Epithelial cell of prostate (primary cell): ENCODE measurements at regions not wholly inside any gene's neighbourhood (a gene's known extent, or its start where the extent isn't known, plus 50 kb on each side); places are given as distances from the start of the nearest gene placed in this dataset.
"Not testable (repeated sequence)": the region's sequence is repeated elsewhere in the genome, so short reads cannot be mapped to it uniquely, and the experiment has no call there.

Source experiments
- DNase-seq: peaks from one replicate; pipeline ENCODE4 v3.0.0-alpha.2; 2011; ENCODE audit warnings: low read depth, low spot score
- H3K27ac ChIP-seq: fragments of 450-650 bp; 2 replicates; pipeline ENCODE4 v1.5.1; 2017; ENCODE audit warnings: mild to moderate bottlenecking

- H3K27ac ChIP-seq: no peak overlapping the region
- DNase-seq: no peak
These were observed 54.7 kb downstream of the ASCL1 start for GRCh38 chr12:103011974-103012763.

GRCh38 chr12:103012884-103013283 is 55.4 kb downstream of the ASCL1 start:
- H3K27ac ChIP-seq: no peak overlapping the region
- DNase-seq: no peak

GRCh38 chr12:103013741-103014300 is 56.3 kb downstream of the ASCL1 start:
- no peak for DNase-seq
- H3K27ac ChIP-seq: no peak overlapping the region

- no peak overlapping the region for H3K27ac ChIP-seq
- no peak for DNase-seq
These were observed 58.9 kb downstream of the ASCL1 start for GRCh38 chr12:103016381-103016780.

GRCh38 chr12:103020839-103021238 is 63.4 kb downstream of the ASCL1 start:
- DNase-seq: no peak
- H3K27ac ChIP-seq: no peak overlapping the region

- DNase-seq: no peak
These were observed 64.2 kb downstream of the ASCL1 start for GRCh38 chr12:103021538-103022218.

GRCh38 chr12:103024650-103025049 is 67.2 kb downstream of the ASCL1 start:
- H3K27ac ChIP-seq: no peak overlapping the region
- DNase-seq: no peak

More at GRCh38 chr12:103021538-103022218, 64.2 kb downstream of the ASCL1 start:
- H3K27ac ChIP-seq: no peak overlapping the region

- DNase-seq: not testable (repeated sequence)
These were observed 69.2 kb downstream of the ASCL1 start for GRCh38 chr12:103026643-103027042.

GRCh38 chr12:103028881-103029639 is 71.6 kb downstream of the ASCL1 start:
- H3K27ac ChIP-seq: no peak overlapping the region
- no peak for DNase-seq

More at GRCh38 chr12:103026643-103027042, 69.2 kb downstream of the ASCL1 start:
- H3K27ac ChIP-seq: not testable (repeated sequence)

- H3K27ac ChIP-seq: no peak overlapping the region
- no peak for DNase-seq
These were observed 79.2 kb downstream of the ASCL1 start for GRCh38 chr12:103036581-103037214.

- DNase-seq: no peak
These were observed 86.3 kb downstream of the ASCL1 start for GRCh38 chr12:103043531-103044486.

GRCh38 chr12:103046154-103046553 is 88.7 kb downstream of the ASCL1 start:
- H3K27ac ChIP-seq: no peak overlapping the region
- no peak for DNase-seq

More at GRCh38 chr12:103043531-103044486, 86.3 kb downstream of the ASCL1 start:
- no peak overlapping the region for H3K27ac ChIP-seq

- H3K27ac ChIP-seq: no peak overlapping the region
- no peak for DNase-seq
These were observed 92.8 kb downstream of the ASCL1 start for GRCh38 chr12:103050273-103050672.

- H3K27ac ChIP-seq: no peak overlapping the region
- DNase-seq: no peak
These were observed 95.6 kb downstream of the ASCL1 start for GRCh38 chr12:103053089-103053488.

- no peak for DNase-seq
- no peak overlapping the region for H3K27ac ChIP-seq
These were observed 116.2 kb downstream of the ASCL1 start for GRCh38 chr12:103073630-103074029.

GRCh38 chr12:103075848-103076247 is 118.4 kb downstream of the ASCL1 start:
- H3K27ac ChIP-seq: no peak overlapping the region
- DNase-seq: no peak

- no peak overlapping the region for H3K27ac ChIP-seq
- no peak for DNase-seq
These were observed 119.8 kb downstream of the ASCL1 start for GRCh38 chr12:103077108-103077773.

GRCh38 chr12:103085541-103085940 is 128.1 kb downstream of the ASCL1 start:
- no peak for DNase-seq
- no peak overlapping the region for H3K27ac ChIP-seq
